ENCODE measurements at regions not wholly inside any gene's neighbourhood (a gene's known extent, or its start where the extent isn't known, plus 50 kb on each side); places are given as distances from the start of the nearest gene placed in this dataset.

GRCh38 chr1:234833646-234834045 lies 223.7 kb upstream of the IRF2BP2 start:
- ATAC-seq (no peak), DNase-seq (ENCODE audit: low read depth, low spot score) (no peak)
- BruUV-seq (replicated peaks): no TSS peak
- Histone ChIP-seq H2AFZ (ENCODE audit: low read depth, low read length, poor library complexity, severe bottlenecking) (no peak overlapping the region), H3K4me2 (ENCODE audit: low read length) (no peak overlapping the region), H3K36me3 (ENCODE audit: control insufficient read depth in 1 of 2, insufficient read depth in 2 of 2, low read length in 2 of 2) (no peaks in the 10 kb centered on the region), H3K9me2 (ENCODE audit: insufficient read depth) (no peaks in the 10 kb centered on the region), H3K9ac (ENCODE audit: low read length) (no peak overlapping the region), H3K4me1 (ENCODE audit: control insufficient read depth in 1 of 2, insufficient read depth in 2 of 2, low read length in 2 of 2) (no peaks in the 10 kb centered on the region), H3K4me3 (replicated peaks in 1 of 2; ENCODE audit: low read depth in 1 of 2, low read length in 2 of 2) (no peak overlapping the region), H3K9me3 (ENCODE audit: control insufficient read depth in 1 of 2, insufficient read depth in 1 of 2, low read depth in 1 of 2, low read length in 2 of 2) (no peaks in the 10 kb centered on the region), H3K27me3 (ENCODE audit: insufficient read depth, low read length) (peaks cover 4% of the 10 kb centered on the region; the same call in 1 of the 2 replicates), H3K79me2 (ENCODE audit: insufficient read depth, low read length) (no peaks in the 10 kb centered on the region), H4K20me1 (ENCODE audit: insufficient read depth) (no peaks in the 10 kb centered on the region), H3K27ac (ENCODE audit: low read depth, low read length) (no peak overlapping the region)
- intact Hi-C loops (cut with micrococcal nuclease): no loop called here
- ChIA-PET RAD21 (ENCODE audit: low non-redundant PET in 1 of 2, low total read pairs in 2 of 2, uncharacterized antibody in 2 of 2, unreplicated experiment in 2 of 2) (no interaction called here), POLR2A (no interaction called here), CTCF (no interaction called here)
- TF ChIP-seq ELF1 (IDR thresholded peaks at IDR 0.05; ENCODE audit: borderline replicate concordance, low read depth) (no peak), SIN3A (IDR thresholded peaks at IDR 0.05; ENCODE audit: low read depth) (no peak), CBX3 (IDR thresholded peaks at IDR 0.05; ENCODE audit: low read depth) (no peak), ZNF274 (IDR thresholded peaks at IDR 0.05; ENCODE audit: low read depth, low read length) (no peak), REST (IDR thresholded peaks at IDR 0.05; ENCODE audit: low read depth) (no peak), YY1 (IDR thresholded peaks at IDR 0.05; ENCODE audit: extremely low read depth, insufficient replicate concordance, low read depth, low read length) (no peak), ZFX (IDR thresholded peaks at IDR 0.05) (no peak), MAX (IDR thresholded peaks at IDR 0.05) (no peak), CTCF (IDR thresholded peaks at IDR 0.05 in 2 of 3, conservative IDR thresholded peaks at IDR 0.05 in 1 of 3; ENCODE audit: borderline replicate concordance in 1 of 3, insufficient read depth in 1 of 3, low read depth in 2 of 3, low read length in 2 of 3) (no peak), JUND (IDR thresholded peaks at IDR 0.05) (no peak), EGR1 (IDR thresholded peaks at IDR 0.05; ENCODE audit: low read depth) (no peak), ATF3 (IDR thresholded peaks at IDR 0.05) (no peak), RAD21 (IDR thresholded peaks at IDR 0.05; ENCODE audit: low read depth) (no peak), SP1 (IDR thresholded peaks at IDR 0.05; ENCODE audit: low read depth) (no peak)
